GM18909 (cell line): ENCODE measurements at regions not wholly inside any gene's neighbourhood (a gene's known extent, or its start where the extent isn't known, plus 50 kb on each side); places are given as distances from the start of the nearest gene placed in this dataset.
"Not testable (repeated sequence)": the region's sequence is repeated elsewhere in the genome, so short reads cannot be mapped to it uniquely, and the experiment has no call there.

Source experiments
- ATAC-seq: cut with Tn5 transposase; IDR thresholded peaks from one replicate; pipeline ENCODE4 v1.9.1; 2021; ENCODE audit warnings: mild to moderate bottlenecking; ENCODE audit not compliant: unreplicated experiment, poor library complexity

DNA sequence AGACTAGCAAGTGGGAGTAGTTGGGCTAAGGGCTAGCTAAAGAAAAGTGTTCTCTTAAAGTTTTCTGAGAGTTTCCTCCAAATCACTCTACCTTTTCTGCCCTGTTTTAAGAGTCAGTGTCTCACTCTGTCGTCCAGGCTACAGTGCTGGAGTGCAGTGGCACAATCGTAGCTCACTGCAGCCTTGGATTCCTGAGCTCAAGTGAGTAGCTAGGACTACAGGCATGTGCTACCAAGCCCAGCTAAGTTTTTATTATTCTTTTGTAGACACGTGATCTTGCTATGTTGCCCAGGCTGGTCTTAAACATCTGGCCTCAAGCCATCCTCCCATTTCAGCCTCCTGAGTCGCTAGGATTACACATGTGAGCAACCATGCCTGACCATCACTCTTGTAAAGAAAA is 378.9 kb downstream of the CAAP1 start:
- ATAC-seq, result no peak

DNA sequence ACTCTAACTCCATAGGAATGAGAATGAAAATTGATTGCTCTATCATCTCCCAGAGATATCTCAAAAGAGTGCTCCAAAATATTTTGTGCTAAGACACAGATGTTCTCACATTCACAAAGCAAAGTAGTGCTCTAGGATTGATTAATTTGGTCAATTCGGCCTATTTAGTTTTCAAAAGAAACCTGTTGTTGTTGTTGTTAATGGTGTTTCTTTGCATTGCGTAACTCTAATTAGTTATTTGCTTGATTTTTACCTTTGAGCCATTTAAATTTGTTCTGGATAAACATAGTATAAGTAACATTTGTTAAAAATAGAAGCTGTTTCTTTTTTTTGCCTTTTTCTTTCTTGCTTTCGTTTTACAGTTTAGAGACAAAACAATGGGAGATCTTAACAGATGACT is 382.5 kb downstream of the CAAP1 start:
- ATAC-seq, result no peak

DNA sequence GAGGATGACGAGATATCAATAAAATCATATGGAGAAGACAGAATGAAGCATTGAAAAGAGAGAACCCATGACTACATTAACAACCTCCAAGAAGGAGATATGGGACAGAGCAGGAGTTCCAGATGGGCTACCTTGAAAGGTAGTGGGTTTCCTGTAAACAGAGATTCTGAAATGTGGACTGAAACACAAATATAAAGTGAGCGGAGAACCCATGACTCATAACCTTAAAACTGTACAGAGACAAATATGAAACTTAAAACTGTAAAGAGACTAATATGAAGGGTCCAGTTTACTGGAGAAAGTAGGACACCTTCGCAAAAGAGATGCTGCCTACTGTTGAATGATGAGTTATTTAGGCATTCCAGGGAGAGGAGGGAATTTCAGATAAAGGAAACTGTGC is 383.7 kb downstream of the CAAP1 start:
- ATAC-seq, result no peak

DNA sequence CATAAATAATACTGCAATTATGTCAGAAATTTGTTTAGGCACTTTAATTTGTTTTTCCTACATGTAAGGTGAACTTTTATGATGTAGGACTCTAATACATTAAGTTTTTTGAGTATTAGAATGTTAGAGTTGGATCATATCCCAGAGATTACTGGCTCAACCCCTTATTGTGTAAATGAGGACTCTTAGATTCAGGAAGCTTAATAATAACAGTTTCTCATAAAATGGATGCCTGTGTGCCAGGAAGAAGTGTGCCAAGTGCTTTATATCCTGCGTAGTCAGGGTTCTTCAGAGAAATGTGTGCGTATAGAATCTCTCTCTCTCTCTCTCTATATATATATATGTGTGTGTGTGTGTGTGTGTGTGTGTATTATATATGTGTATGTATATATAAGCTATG is 388.5 kb downstream of the CAAP1 start:
- ATAC-seq, result no peak

DNA sequence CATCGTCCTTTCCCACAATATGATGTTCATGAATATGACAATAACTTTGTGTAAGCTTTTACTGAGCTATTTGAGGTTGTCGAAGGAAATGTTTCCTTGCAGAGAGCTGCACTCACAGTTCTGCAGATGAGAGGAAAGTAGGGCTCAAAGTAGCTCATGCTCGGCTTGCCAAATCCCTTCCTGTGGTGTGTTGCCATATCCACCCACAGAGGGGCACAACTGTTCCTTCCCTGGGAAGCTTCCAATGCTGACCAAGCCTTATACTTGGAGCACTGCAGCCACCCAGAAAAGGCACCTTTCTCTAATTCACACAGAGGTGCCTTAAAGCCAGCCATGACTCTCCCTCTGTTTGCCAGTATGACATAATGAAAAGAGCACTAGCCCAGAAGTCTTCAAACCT is 390.3 kb downstream of the CAAP1 start:
- no peak for ATAC-seq

DNA sequence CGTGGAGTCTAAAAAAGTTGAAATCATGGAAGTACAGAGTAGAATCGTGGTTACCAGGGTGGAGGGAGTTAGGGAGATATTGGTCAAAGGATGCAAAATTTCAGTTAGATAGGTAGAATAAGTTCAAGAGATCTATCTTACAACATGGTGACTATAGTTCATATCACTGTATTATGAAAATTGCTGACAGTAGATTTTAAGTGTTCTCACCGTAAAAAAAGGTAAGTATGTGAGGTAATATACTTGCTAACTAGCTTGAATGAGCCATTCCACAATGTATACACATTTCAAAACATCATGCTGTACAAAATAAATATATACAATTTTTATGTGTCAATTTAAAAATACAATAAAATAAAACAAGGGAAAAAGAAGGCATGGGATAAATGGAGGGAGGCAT is 392.1 kb downstream of the CAAP1 start:
- no peak for ATAC-seq

DNA sequence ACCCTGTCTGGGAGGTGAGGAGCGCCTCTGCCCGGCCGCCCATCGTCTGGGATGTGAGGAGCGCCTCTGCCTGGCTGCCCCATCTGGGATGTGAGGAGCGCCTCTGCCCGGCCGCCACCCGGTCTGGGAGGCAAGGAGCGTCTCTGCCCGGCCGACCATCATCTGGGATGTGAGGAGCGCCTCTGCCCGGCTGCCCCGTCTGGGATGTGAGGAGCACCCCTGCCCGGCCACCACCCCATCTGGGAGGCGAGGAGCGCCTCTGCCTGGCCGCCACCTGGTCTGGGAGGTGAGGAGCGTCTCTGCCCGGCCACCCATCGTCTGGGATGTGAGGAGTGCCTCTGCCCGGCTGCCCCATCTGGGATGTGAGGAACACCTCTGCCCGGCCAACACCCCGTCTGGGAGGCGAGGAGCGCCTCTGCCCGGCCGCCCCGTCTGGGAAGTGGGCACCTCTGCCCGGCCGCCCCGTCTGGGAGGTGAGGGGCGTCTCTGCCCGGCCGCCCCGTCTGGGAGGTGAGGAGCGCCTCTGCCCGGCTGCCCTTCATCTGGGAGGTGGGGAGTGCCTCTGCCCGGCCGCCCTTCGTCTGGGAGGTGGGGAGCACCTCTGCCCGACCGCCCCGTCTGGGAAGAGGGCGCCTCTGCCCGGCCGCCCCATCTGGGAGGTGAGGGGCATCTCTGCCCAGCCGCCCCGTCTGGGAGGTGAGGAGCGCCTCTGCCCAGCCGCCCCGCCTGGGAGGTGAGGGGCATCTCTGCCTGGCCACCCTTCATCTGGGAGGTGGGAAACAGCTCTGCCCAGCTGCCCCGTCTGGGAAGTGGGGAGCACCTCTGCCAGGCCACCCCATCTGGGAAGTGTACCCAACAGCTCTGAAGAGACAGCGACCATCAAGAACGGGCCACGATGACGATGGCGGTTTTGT is 399.7 kb downstream of the CAAP1 start:
- not testable (repeated sequence) for ATAC-seq

DNA sequence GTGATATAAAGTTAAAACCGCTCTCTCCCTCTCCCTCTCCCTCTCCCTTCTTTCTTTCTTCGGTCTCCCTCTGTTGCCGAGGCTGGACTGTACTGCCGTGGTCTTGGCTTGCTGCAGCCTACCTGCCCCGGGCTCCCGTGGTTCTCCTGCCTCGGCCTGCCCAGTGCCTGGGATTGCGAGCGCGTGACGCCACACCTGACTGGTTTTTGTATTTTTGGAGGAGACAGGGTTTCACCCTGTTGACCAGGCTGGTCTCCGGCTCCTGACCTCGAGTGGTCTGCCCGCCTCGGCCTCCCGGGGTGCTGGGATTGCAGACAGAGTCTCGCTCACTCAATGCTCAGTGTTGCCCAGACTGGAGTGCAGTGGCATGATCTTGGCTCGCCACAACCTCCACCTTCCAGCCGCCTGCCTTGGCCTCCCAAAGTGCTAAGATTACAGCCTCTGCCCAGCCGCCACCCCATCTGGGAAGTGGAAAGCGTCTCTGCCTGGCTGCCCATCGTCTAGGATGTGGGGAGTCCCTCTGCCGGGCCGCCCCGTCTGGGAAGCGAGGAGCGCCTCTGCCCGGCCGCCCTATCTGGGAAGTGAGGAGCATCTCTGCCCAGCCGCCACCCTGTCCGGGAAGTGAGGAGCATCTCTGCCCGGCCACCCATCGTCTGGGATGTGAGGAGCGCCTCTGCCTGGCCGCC is 400.5 kb downstream of the CAAP1 start:
- not testable (repeated sequence) for ATAC-seq

DNA sequence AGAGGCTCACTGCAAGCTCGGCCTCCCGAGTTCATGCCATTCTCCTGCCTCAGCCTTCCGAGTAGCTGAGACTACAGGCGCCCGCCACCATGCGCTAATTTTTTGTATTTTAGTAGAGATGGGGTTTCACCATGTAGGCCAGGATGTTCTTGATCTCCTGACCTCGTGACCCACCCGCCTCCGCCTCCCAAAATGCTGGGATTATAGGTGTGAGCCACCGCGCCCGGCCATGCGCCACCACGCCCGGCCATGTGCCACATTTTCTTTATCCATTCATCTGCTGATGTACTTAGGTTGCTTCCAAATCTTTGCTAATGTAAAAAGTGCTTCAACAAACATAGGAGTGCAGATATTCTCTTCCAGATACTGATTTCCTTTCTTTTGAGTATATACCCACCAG is 408.6 kb downstream of the CAAP1 start:
- no peak for ATAC-seq

DNA sequence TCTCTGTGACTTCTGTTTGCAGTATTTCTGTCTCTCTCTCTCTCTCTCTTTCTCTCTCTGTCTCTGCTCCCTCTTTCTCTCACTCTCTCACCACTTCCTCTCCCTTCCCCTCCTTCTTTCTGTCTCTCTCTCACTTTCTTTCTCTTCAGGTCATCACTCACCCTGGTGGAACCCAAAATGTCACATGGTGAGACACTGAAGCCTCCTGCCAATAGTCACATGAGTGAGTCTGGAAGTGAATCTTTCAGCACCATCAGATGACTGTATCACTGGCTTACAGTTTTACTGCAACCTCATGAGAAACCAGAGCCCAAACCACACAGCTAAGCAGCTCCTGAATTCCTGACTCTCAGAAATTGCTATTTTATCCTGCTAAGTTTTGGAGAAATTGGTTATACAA is 414.6 kb downstream of the CAAP1 start:
- ATAC-seq, result no peak

DNA sequence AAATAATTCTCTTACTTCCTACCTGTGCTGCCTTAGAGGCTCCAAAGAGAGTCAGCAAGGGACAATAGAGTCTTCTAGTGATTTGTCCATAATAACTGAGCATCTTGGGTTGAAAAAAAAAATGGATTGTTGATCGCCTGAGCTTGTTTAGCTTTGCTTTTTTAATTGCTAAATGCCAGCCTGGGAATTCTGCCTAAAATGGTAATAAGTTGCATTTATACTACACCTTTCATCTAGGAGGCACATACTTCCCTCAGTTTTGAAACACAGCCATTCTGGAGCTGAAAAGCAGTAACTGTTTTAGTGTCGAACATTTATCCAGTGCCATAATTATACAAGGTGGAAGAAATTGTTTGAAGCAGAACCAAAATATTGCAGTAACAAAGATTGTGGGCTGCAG is 421.3 kb downstream of the CAAP1 start:
- ATAC-seq, result no peak

DNA sequence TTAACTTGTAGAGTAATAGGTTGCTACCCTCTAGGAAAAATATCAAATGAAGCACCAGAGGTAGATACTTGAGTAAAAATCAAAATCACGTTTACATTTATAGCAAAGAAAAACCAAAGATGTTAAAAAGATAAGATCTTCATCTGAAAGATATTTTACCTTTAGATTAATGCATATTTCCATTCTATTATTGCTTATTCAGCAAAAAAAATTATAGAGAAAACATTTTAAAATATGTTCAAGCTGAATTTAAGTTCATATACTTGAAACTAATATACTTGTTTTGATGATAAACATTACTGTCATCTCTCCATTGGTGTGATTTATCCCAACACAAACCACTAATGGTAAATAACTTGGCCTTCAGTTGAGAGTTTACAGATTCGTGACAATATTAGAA is 422.3 kb downstream of the CAAP1 start:
- ATAC-seq, result no peak

DNA sequence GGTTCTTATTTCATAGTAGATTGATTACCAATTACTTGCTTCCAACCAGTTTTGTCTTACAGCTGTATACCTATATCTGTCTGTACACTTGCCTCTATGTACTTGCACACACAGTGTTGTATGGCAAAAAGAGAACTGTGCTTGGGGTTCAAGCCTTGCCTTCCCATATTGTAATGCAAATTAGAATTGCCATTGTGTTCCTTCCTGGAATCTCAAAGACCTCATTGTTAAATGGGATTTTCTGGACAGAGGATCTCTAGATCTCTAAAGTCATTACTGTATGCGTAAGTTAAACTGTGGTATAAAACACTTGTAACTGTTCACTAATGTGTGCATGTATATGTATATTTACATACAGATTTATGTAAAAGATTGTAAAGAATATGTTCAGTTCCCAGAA is 428.8 kb downstream of the CAAP1 start:
- no peak for ATAC-seq

DNA sequence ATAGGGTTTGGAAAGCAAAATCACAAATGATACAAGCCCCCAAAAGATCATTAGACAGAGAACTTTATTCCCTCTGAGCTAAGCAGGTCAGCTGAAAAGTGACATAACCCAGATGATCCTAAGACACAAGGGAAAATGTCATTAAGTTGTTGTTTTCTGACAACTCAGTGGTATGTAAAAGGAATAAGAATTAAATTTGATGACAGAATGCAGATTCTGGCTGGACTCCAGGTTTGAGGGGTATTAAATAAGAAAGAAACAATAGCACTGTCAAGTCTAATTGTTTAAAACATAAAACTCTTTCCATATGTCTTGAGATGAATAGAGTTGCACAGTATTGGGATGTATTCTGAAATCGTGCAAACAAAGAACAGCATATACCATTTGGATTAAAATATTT is 429.9 kb downstream of the CAAP1 start:
- ATAC-seq, result no peak

DNA sequence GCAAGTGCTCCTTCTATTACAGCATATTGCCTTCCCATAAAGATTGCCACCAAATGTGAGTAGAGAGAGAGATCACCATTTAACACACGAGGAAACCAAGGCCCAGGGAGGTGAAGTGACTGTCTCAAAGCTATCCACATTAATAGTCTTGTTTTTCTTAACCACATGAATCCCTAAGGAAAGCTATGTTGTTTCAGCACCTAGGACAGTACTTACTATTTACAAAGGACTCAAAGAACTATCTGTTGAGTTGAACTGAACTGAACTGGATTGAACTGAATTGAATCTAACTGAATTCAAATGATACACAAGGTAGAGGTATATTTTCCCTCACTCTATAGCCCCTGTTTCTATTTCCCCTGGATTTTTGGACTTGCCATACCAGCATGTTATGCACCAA is 430.4 kb downstream of the CAAP1 start:
- ATAC-seq, result no peak

DNA sequence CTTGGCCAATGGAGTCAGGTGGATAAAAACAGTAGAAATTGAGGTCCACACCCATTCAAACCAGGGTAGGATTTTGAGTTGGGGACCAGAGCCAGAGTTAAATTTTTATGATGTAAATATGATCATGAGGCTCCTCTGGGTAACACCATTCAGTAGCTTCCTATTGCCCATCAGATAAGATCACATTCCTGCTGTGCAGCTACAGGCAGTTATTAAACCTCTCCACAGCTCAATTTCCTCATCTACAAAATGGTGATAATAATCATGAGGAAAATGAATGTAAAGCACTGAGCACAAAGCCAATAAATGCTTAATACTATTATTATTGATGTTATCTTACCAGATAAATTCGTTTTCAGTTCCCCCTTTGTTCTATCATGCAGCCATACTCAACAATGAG is 432.0 kb downstream of the CAAP1 start:
- no peak for ATAC-seq

DNA sequence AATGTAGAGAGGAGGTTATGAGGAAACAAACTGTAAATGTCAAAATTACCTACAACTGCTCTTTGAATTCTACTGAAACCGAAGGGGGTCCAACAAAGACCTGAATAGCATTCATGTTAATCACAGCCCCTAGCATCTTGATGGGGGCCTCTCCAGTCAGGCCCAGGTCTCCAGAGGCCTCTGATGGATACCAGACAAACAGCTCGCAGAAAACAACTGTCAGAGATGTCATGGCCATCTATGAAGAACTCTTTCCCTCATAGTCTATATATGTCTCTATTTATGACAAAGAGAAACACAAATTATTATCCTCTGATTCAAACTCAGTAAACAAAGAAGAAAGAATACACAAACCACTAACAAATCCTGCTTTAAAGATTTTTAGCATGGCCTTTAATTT is 432.6 kb downstream of the CAAP1 start:
- ATAC-seq, result no peak

DNA sequence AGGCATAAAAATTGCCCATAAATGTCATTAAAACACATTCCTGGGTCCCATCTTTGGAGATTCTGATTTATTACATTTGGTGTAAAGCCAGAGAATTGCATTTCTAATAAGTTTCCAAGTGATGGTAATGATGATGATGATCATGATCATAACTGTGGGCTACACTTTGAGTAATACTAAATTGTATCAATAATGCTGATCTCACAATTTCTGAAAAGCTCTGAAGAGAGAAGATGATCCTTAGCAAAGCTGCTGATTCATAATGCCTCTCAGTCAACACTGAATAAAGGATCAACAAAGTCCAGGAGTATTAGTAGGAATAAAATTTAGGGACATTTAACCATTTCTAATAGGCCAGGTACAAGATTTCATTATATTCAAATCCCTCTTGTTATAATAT is 434.5 kb downstream of the CAAP1 start:
- no peak for ATAC-seq

DNA sequence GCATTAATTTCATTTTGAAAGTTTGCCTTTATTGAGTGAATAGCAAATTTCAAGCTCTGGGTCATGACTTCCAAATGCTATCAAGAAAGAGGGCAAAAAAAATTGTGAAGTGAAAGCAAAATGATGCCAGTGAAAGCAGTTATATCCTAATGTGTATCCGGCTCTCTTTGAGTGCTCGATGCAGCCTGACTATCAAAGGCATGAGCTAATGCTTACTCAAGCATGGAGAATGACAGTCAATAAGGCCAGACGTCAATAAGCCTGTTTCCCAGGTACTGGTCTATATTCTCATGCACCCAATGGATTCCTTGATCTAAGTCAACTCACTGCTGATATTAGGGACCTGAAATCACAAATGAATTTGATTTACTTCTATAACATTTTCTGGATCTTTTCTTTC is 435.5 kb downstream of the CAAP1 start:
- ATAC-seq, result no peak

DNA sequence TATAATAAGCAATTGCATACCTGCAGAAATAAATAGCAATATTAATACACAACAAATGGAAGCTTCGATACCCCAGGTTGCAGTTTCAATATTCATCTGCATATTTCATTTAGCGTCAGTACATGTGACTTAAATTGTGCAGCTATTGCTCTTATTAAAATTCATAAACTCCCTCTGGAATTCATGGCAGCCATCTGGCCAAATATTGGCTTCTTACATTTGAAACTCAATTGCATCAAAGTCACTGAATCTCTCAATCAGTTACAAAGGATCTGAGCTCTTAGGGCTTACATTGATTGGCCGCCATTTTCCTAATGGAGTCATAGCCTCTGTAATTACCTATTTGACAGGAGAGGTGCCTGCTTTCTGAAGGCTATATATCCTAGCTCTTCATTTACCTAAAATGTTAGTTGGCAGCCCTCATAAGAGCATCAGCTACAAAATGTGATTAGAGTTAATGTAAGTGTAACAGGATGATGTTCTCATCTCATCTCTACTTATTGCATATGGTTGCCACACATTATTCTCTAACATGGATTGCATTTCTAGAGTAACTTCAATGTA is 453.5 kb downstream of the CAAP1 start:
- ATAC-seq, result no peak

DNA sequence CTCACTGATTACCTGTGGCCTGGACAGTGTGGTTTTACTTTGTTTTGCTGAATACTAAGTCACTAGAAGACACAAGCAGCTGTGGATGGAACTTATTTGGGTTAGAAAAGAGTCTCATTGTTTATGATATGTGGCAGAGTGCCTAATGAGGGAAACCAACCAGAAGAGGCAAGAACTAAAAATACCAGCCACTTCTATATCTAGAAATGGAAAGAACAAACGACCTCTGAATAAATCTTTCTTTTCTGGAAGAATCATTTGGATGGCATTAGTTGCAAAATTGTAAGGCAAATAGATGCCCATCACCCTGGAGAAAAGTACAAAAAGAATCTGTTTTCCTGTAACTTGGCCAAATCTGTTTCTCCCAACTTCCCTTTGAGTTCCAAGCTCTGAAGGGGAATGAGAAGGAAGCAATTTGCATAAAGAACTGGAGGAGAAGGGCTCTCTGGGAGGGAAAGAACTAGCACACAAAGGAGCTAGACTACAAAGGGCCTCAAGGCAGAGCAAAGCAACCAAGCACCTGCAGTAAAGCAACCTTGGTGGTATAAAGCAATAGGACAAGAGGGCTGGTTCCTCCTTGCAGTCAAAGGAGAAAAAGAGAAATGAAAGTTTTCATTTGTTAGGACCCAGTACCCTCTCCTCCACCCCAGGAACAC is 455.4 kb downstream of the CAAP1 start:
- no peak for ATAC-seq
